HFF-Myc (cell line): ENCODE measurements at regions not wholly inside any gene's neighbourhood (a gene's known extent, or its start where the extent isn't known, plus 50 kb on each side); places are given as distances from the start of the nearest gene placed in this dataset.
"Not testable (repeated sequence)": the region's sequence is repeated elsewhere in the genome, so short reads cannot be mapped to it uniquely, and the experiment has no call there.

Experiments
- DNase-seq: peaks from one replicate; pipeline ENCODE4 v3.0.0-alpha.2; 2011; ENCODE audit warnings: low read depth; ENCODE audit errors: extremely low read depth
- H3K4me3 ChIP-seq: replicated peaks from 2 replicates; pipeline ENCODE4 v1.5.1; 2011; ENCODE audit warnings: low read depth, mild to moderate bottlenecking, control low read depth, low read length
- TF ChIP-seq, protein P1 (sequence below): IDR thresholded peaks from 2 replicates; pipeline ENCODE4 v1.5.1; 2012; ENCODE audit warnings: mild to moderate bottlenecking, low read depth, low read length, control low read depth; ENCODE audit errors: missing control alignments

DNA sequence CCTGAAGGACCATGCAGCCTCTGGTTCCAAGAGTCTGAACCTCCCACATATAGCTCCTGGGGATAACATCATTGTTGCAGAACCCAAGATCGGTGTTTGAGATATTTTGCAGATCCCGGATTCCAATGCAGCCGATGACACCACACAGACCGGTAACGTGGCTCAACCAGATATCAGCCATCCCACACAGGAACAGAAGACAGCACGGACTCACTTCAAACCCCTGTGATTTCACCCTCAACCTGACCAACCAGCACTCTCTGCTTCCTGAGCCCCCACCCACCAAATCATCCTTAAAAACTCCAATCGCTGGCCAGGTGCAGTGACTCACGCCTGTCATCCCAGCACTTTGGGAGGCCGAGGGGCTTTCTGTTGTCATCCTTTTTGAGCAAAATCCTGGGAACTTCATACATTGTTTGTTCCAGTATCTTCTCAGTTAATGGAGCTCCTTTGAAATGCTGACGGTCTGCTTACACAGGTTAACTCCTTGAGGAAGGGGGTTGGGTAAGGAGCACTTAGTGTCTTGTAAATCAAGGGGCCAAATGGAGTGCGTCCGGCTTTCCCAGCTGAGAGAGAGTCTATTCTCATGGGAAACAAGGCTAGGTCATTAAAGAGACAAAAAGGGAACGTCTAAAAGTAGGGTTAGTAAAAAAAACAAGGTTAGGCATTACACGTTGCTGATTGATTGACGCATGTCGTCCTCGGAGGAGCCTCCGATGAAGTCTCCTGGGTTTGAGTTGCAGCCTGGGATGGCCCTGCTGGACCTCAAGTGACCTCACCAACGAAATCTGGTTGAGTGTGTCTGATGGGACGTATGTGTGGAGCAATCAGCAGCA is 230.4 kb downstream of the CRLF2 start:
- TF ChIP-seq, protein P1, sequence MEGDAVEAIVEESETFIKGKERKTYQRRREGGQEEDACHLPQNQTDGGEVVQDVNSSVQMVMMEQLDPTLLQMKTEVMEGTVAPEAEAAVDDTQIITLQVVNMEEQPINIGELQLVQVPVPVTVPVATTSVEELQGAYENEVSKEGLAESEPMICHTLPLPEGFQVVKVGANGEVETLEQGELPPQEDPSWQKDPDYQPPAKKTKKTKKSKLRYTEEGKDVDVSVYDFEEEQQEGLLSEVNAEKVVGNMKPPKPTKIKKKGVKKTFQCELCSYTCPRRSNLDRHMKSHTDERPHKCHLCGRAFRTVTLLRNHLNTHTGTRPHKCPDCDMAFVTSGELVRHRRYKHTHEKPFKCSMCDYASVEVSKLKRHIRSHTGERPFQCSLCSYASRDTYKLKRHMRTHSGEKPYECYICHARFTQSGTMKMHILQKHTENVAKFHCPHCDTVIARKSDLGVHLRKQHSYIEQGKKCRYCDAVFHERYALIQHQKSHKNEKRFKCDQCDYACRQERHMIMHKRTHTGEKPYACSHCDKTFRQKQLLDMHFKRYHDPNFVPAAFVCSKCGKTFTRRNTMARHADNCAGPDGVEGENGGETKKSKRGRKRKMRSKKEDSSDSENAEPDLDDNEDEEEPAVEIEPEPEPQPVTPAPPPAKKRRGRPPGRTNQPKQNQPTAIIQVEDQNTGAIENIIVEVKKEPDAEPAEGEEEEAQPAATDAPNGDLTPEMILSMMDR = no peak
- no peak overlapping the region for H3K4me3 ChIP-seq
- no peak for DNase-seq

DNA sequence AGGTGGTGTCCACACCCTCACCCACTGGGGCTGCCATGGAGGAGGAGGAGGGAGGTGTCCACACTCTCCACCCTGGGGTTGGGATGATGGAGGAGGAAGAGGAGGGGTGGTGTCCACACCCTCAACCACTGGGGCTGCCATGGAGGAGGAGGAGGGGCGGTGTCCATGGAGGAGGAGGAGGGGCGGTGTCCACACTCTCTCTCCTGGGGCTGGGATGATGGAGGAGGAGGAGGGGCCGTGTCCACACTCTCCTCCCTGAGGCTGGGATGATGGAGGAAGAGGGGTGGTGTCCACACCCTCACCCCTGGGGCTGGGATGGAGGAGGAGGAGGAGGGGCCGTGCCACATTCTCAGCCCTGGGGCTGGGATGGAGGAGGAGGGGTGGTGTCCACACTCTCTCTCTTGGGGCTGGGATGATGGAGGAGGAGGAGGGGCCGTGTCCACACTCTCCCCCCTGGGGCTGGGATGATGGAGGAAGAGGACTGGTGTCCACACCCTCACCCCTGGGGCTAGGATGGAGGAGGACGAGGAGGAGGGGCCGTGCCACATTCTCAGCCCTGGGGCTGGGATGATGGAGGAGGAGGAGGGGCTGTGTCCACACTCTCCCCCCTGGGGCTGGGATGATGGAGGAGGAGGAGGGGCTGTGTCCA is 231.7 kb downstream of the CRLF2 start:
- H3K4me3 ChIP-seq = no peak overlapping the region
- TF ChIP-seq, protein P1 = no peak
- no peak for DNase-seq

DNA sequence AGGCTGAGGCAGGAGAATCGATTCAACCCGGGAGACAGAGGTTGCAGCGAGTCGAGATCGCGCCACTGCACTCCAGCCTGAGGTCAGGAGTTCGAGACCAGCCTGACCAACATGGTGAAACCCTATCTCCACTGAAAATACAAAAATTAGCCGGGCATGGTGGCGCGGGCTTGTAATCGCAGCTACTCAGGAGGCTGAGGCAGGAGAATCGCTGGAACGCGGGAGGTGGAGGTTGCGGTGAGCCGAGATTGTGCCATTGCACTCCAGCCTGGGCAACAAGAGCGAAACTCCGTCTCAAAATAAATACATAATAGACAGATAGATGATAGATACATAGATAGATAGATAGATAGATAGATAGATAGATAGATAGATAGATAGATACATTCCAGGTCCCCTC is 233.3 kb downstream of the CRLF2 start:
- H3K4me3 ChIP-seq, DNase-seq: not testable (repeated sequence)

DNA sequence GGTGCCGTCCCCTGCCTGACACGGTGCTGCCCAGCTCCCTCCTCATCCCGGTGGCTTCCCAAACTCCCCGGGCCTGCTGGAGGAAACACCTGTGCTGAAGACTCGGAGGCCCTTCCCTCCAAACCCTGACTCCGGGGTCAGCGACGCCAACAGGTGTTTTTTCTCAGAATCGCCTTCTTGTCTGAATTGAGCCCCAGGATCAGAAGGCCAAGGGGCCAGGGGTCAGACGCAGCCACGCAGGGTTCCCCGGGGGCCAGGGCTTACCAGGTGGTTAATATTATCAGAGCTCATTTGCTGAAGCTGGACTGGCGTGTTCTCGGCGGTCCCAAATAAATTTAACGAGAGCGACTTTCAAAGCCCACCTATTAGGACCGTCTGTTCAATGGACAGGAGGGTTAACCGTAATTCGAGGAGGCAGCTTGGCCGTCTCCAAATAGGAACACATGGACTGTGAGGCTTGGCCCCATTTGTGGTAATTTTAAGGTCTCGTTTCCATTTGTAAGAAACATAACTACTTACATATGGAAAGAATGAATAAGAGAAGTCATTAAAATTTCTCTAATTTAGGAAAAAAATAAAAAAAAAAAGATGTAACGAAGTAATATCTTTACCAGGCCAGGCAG is 239.3 kb downstream of the CRLF2 start:
- TF ChIP-seq, protein P1 = no peak

DNA sequence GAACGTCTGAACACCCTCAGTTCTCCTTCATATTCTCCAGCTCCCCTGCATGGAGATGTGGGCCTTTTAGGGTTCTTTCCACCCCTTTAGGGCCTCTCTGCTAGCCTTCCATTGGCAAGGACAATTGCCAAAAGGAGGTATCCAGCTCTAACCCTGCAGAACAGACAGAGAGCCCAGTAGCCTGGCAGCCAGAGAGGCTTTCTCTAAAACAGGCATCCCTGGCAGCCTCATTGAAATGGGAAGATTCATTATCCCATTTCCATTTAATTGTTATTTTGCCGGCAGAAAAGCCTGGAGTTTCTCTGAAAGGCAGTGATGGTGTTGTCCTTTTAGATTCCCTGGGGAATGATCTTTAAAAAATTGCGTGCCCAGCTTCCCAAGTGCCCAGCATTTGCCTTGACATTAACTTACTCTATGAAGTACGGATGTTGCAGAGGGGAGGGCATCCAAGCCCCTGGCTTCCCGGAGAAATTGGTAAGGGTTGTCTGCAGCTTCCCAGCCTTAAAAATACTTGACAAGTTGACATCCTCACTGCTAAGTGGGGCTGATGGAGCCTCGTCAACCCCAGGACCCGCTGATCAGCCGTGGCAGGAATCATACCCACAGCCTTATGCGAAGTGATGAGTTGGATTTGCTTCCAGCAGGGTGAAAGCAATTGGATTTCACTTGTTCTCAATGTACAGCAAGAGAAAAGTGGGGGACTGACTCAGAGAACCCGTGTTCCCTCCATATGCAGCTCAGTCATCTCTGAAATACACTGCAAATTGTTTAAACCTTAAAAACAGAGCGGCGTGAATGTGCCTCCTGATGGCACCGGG is 244.1 kb downstream of the CRLF2 start:
- no peak overlapping the region for H3K4me3 ChIP-seq
- DNase-seq = no peak
- TF ChIP-seq, protein P1 = no peak

More for the DNA sequence above, 239.3 kb downstream of the CRLF2 start:
- H3K4me3 ChIP-seq = no peak overlapping the region
- DNase-seq = no peak

DNA sequence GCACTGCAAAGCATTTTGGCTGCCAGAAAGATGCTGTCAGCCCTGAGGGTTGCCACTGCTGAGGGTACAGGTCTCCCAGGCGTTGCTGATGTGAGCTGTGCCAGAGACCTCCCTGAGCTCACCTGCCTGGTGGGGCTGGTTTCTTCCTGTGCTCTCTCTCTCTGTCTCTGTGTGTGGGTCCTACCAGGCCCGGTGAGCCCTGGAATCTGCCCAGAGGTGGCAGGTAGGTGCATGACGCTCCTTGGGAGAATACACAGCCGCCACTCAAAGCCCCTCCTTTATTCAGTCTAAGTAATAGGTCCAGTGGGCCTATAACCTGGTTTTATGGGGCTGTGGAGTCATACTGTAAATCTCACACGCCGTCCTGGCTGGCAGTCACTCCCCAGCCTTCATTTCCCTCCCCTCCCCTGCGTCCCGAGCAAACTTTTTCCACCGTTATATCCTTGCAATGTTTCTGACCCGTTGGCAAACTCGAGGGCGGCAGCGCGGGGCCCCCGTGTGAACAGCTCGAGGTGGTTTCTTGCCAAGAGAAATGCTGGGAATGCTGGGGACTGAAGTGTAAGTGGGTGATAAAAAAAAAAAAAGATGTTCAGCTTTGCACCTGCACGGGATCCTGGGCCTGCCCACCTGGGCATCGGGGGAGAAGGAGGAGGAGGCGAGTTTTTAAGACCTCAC is 245.9 kb downstream of the CRLF2 start:
- no peak overlapping the region for H3K4me3 ChIP-seq
- TF ChIP-seq, protein P1 = no peak
- DNase-seq = no peak
